Stimulated activated CD8-positive, alpha-beta memory T cell treated with anti-CD3 and anti-CD28 coated beads, Interleukin-15, amount 100 ng/mL, for 4 hours (primary cell): ENCODE measurements at regions not wholly inside any gene's neighbourhood (a gene's known extent, or its start where the extent isn't known, plus 50 kb on each side); places are given as distances from the start of the nearest gene placed in this dataset.
"Not testable (repeated sequence)": the region's sequence is repeated elsewhere in the genome, so short reads cannot be mapped to it uniquely, and the experiment has no call there.

Experiments used
- DNase-seq, 2 donors: peaks; one replicate each; pipeline ENCODE4 v3.0.0-alpha.2; 2020; ENCODE audit warnings: low read depth in 2 of 2

DNA sequence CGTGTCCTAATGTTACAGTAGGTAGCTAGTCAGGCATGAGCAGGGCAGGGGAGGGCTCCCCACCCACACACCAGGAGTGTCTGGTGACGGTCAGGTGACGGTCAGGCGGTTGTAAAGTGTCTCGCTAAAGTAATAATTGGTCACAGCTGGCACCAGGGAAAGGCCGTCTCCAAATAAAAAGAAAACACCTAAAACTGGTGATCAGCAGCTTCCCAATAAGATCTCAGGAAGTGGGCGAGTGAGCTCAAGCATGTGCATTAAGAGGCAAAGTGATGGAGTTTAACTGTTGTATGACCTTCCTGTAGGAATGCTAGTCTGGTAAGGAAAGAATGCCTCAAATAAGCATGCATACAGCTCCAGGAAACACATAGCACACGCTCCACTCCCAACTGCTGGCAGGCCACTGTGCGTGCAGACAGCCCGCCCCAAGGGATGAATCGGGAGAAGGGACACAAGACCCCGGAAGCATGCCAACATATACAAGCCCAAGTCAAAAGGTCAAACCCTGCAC is 177.1 kb downstream of the RNF144A start:
- DNase-seq: no peak

DNA sequence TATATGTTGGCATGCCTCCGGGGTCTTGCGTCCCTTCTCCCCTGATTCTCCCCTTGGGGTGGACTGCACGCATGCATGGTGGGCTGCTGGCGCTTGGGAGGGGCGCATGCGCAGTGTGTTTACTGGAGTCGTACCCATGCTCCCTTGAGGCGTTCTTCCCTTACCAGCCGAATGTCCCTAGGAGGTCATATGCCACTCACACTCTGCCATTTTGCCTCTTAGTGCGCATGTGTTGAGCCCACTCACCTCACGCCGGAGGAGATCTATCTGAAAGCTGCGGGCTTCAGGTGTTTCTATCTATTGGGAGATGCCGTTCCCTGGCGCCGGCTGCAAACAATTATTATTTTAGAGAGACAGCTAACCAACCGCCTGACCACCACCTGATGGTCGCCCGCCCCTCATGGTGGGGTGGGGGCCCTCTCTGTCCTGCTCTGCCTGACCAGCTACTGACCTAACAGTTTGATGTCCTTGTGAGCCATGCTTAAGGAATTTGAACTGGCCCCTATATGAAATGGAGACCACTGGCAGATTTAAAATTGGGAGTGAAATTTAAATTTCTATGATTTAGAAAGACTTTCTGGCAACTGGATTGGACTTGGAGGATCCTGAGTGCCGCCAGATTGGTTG is 179.6 kb downstream of the RNF144A start:
- no peak for DNase-seq

DNA sequence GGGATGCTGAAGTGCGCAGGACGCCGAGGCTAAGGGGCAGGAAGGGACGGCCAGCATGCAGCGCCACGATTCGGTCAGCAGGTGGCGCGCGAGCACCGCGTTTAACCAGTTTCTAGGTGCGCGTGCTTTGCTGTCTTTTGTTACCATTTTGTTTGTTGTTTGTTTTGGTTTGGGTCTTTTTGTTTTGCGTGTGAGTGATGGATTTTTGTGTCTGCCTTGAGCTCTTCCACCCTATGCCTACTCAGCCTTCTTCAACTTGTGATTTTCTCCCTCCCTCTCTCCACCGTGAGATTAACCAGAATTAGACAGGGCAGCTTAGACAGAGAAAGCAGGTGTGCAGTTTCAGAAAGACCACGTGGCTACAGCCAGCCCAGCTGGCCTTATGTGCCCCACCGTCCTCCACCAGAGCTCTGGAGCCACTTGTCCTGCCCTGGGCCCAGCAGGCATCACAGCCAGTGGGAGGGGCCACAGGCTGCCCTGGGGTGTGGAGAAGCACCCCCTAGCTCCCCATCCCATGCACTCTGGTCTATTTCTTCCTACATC is 180.2 kb downstream of the RNF144A start:
- DNase-seq: peak; percentile 23 to 42

DNA sequence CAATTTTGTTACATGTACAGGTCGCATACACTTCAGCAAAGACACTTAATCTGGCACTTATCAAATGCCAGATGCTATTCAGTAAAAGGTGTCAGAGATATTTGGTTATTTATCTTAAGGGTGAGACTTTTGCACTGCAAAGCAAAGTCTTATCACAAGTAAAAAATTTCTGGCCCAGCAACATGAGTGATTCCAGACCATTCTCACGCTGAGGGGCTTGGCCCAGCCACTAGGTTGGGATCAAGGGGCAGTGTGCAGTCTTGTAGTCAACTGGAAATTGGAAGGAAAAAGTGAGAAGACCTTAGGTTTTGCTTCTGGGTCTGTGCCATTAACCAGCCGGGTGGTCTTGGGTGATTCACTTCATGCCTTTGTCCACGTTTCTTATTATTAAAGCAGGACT is 181.6 kb downstream of the RNF144A start:
- no peak for DNase-seq

DNA sequence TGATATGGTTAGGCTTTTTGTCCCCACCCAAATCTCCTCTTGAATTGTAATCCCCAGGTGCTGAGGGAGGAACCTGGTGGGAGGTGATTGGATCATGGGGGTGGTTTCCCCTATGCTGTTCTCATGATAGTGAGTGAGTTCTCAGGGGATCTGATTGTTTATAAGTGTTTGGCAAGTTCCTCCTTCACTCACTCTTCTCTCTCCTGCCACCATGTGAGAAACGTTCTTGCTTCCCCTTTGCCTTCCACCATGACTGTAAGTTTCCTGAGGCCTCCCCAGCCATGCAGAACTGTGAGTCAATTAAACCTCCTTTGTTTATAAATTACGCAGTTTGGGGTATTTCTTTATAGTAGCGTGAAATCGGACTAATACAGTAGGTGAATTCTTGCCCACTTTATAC is 182.5 kb downstream of the RNF144A start:
- DNase-seq: not testable (repeated sequence)

DNA sequence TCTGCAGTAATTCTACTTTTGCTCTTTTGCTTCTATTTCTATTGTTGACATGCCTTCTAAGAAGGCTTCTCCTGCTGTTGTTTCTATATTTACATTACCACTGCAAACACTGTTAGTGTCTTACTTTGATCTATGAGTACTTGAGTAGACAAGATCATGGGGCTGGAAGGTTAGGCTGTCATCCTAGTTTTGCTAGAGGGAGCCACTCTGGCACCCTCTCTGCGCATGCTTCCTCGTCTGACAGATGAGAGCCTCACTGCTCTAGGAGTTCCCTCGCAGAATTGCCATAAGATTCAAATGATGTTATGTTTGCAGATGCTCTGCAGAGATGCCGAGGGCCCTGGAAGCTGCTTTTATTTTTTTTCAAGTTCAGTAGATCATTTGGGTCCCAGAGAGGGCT is 185.6 kb downstream of the RNF144A start:
- DNase-seq: no peak

DNA sequence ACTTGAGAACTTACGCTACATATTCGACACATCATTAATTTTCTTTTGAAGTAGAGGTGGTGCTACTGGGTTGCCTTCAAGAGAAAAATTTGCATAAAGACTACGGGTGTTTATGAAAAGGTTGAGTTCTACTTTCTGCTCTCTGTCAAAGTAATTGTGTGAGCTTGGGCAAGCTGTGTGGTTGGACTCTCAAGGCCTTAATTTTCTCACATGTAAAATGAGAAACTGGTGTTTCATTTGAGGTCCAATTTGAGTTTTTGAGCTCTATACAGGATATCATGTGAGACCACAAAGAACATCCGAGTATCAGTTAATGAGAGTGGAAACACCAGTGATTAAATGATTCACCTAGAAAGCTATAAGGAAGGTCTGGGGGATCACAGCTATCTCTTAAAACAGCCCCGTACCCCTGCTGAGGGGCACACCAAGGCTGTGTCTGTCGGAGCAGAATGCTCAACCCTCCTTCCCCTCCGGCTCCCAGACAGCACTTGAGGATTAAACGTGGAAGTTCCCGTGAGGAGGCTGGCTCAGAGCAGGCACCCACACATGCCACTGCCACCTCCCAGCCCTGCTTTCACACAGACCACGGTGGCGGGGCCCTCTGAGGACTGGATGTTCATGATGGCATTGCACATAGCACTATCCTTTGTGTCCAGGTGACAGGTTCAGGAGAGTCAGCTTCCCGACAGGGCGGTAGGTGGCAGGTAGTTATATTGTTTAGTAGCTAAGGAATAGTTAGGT is 191.8 kb downstream of the RNF144A start:
- no peak for DNase-seq

DNA sequence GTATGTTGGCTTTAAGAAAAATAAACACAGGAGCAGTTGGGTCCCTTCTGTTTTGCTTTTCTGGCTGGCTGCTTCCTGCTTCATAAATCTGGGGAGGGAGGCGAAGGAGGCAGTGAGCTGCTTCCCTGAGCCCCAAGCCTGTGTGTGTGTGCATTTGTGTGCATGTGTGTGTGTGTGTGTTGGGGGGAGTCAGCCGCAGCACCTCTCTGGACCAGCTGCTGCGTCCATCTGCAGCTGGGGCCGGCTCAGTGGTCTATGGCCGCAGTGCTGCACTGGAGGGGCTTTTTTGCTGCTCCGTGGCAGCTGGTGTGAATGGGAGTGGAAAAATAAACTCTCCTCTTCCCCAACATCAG is 192.3 kb downstream of the RNF144A start:
- DNase-seq: no peak

DNA sequence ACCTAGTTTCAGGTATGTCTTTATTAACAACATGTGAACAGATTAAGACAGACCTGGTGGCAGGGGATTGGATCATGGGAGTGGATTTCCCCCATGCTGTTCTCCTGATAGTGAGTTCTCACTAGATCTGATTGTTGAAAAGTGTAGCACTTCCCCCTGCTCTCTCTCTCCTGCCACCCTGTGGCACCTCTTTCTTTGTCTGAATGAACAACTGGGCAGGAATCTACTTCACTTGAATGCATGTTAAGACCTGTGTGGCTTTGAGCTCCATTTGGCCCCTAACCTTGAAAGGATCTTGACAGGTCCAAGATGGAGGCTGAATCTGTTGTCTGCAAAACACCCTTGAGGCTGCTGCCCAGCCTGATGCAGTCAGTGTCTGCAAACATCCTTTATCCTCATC is 194.4 kb downstream of the RNF144A start:
- no peak for DNase-seq

DNA sequence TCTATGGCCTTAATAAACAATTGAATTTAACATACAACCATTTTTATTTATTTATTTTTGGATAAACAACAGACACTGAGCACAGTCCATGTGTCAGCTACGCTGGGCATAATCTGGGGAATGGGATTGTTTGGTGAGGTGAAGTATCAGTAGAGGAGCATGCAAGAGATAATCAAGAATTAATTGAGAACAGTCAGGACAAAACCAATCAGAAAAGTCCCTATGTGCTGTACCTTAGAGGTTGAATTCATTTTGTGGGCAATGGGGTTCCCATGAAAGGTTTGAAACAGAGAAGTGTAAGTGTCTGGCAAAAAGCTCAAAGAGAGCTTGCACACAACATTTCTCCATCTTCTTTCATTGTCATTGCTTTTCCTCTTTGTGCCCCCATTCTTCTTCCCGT is 198.2 kb downstream of the RNF144A start:
- no peak for DNase-seq

DNA sequence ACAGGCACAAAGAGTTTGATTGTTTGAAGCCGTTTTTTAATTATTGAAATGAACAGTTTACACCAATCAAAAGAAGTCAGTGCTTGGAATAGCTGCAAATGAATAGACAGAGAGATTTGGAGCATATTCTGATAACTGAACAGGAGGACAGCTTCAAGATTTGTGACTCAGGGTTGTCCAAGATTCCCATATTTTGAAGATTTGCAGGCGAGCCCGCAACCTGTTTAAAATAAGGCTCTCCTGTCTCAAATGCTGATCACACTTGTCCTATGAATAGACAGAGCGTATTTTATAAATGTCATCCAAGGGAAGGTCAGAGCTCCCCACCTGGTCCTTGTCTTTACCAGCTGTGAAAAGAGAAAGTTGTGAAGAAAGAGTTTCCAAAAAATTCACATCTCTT is 198.7 kb downstream of the RNF144A start:
- DNase-seq: no peak

DNA sequence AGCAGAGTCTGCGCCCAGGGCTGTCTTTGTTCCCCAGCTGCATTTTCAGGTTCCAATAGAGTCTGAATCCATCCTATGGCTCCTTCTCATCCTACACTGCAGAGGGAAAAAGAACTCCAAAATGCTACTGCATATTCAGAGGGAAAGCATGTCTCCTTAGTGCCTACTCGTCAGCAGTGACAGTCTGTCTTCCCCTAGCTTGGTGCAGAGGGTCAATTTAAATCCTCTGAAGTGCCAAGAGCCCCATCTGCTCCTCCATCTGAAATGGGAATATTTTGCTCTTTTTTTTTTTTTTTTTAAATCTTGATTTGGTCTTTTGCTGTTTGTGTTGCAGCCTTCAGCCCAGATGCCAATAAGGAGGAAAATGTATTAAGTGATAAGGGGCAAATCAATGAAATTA is 199.3 kb downstream of the RNF144A start:
- no peak for DNase-seq

DNA sequence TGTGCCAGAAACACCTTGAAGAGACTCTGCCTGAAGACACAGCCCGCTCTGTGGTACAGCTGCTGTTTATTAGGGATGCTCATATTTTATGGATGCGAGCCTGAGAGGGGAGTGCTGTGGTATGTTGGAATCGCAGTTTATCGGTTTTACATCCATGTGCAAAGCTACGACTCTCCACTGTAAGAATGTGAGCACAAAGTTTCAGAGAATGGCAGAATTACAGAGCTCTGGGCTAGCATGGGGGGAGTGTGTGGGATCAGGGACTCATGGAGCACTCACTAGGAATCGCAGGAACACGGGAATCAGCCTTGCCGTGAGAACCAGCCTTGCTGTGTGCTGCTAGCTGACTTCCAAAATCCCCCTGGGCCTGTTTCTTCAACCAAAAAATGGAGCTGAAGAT is 199.9 kb downstream of the RNF144A start:
- DNase-seq: no peak

DNA sequence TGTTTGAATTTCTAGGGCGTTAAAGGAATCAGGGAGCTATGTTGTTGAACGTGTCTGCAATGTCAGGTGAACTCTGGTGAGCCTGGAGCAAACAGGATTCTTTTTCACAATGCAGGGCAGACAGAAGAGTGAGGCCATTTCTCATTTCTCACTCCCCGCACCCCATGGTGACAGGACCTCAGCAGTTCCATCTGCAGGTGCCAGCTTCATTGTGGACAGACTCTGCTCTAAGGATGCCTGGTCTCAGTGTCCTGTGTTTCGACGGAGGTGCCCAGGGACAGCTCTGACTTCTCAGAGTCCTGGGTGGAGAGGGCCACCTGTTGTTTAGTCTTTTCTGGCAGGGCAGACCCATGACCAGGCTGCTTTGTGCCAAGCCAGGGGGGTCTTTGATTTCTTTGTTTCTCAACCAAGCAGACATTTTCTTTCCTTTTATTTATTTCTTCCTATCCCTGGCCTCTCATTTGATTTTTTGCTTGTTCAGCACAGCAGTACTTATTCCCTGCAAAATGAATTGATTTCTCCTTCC is 201.5 kb downstream of the RNF144A start:
- DNase-seq: no peak

DNA sequence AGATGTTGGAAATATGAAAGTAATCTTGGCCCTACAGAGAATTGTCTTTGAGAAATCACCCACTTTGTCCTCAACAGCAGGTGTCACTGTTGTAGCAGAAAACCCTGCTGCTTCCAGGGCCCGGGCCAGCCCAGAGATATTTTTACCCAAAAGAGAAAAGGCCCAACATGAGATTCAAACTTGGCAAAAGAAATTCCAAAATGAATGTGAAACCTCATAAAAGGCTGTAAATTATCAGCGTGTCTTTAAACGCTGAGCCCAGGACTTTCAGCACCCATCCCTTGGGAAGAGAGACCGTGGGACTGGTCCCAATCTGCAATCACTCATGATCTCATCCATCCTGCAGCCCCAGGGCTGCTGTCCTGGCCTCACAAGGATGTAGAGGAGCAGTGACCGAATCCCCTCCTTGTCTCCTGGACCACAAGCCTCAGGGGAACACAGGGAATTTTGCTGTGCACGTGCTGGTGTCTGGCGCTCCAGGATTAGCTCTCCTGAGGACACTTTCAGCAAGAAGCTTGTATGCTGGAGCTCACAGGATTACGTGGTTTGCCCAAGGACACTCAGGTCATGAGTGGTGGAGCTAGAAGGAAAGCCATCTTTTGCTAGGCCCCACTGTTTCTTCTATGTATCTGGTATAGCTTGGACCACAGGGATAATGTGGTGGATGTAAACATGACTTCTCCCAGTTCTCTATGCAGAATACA is 202.1 kb downstream of the RNF144A start:
- DNase-seq: no peak

DNA sequence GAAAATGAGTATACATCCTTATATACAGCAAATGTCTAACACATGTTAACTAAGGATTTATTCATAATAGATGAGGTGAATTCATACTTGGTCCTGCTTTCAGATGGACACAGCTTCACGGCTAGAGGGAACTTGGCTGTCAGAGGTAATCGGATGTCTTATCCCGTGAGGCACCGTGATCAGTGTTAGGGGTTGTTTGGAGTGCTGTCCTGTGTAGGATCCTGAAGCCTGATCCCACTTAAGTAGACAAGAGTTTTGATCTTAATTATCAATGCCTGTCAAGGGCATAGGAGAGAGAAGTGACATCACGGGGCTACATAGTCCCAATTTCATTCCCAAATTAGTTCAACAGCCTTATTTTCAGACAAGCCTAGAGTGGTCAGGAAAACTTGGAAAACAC is 204.6 kb downstream of the RNF144A start:
- no peak for DNase-seq

DNA sequence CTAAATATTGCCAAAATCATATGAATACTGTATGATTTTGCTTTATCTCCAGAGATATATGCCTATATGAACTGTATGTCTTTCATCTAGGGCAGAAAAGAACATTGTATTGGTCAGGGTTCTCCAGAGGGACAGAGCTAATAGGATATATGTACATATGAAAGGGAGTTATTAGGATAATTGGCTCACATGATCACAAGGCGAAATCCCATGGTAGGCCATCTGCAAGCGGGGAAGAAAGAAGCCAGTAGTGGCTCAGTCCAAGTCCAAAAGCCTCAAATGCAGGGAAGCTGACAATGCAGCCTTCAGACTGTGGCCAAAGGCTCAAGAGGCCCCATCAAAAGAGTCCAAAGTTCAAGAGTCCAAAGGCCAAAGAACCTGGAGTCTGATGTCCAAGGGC is 209.9 kb downstream of the RNF144A start:
- DNase-seq: no peak

DNA sequence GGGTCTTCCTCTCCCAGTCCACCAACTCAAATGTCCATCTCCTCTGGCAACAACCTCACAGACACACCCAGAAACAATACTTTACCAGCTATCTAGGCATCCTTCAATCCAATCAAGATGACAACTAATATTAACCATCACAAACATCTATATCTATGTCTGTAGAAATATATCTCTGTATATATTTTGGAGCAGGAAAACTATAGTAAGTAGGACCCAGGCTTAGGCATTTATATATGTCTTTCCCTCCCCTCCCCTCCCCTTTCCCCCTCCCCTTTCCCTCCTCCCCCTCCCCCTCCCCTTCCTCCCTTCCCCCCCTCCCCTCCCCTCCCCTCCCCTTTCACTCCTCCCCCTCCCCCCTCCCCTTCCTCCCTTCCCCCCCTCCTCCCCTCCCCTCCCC is 210.5 kb downstream of the RNF144A start:
- no peak for DNase-seq

DNA sequence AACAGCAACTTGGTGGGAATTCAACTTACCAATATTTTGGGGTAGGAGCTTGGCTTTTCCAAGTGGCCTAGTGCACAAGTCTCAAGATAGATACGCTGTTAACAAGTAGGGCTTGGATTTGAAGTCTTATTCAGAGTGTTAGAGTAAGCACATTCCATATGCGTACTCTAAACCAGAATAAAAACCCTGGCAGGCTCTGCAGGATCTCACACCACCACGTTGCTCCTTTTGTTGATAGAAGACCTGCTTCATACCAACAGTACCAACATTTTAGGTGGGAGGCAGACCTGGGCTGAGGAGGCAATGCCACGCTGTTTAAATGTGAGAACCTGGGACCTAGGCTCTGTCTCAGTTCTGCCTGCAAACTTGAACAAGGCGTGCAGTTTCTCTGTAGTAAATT is 214.0 kb downstream of the RNF144A start:
- no peak for DNase-seq

DNA sequence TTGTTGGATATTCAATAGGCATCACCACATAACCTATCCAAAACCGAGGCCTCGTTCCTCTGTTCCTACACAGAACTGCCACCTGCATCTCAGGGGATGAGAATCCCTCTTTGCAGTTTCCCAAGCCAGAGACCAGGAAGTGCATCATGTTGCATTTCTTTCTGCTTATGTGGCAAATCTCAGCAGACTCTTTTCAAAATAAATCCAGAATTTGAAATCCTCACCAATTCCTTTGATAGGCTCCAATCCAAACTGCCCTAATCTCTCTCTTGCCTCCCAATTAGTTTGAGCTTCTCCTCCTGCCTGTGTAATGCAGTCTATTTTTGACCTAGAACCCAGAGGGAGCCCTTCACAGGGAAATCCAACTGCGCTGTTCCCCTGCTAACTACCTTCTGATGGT is 215.5 kb downstream of the RNF144A start:
- DNase-seq: no peak

DNA sequence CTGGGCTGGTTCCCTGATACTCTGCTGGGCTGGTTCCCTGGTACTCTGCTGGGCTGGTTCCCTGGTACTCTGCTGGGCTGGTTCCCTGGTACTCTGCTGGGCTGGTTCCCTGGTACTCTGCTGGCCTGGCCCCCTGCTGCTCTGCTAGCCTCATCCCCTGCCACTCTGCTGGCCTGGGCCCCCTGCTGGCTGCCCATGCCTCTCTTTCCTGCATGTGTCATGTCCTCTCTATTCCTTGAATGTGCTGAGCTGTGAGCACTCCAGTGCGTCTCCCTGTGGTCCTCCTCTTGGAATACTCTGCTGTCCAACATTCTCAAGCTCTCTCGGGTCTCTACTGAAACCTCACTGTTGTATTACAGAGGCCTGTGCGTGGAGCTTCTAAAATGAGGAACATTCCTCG is 216.3 kb downstream of the RNF144A start:
- no peak for DNase-seq

DNA sequence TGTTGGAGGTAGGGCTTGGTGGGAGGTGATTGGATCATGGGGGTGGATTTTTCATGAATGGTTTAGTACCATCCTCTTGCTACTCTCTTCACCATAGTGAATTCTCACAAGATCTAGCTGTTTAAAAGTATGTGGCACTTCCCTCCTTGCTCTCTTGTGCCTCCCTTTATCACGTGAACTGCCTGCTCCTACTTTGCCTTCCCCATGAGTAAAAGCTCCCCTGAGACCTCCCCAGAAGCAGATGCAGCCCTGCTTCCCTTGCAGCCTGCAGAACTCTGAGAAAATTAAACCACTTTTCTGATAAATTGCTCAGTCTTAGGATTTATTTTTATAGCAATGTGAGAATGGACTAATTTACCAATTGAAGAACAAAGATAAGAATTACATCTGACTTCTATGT is 223.1 kb downstream of the RNF144A start:
- no peak for DNase-seq

DNA sequence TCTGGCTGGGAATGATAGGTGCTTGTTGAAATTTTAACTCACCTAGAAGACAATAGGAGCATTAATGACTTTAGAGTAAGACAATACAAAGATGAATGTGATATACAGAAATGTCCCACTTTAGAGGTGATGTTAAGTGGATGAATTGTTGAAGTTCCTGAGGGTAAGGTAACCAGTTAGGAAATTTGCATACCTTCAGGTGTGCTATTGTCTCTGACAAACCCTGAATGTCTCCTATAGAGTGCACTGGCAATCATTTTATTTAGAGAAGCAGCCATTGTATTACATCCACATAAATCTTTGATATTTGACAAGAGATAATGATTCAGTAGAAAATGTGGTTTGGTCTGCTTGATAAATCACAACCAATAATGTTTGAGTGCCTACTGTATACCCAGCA is 228.5 kb downstream of the RNF144A start:
- no peak for DNase-seq
